GM18909 (cell line): ENCODE measurements at regions not wholly inside any gene's neighbourhood (a gene's known extent, or its start where the extent isn't known, plus 50 kb on each side); places are given as distances from the start of the nearest gene placed in this dataset.
A peak's percentile ranks its signal among the peaks of the same experiment; 100 is the strongest.

Experiments used
- ATAC-seq: cut with Tn5 transposase; IDR thresholded peaks from one replicate; pipeline ENCODE4 v1.9.1; 2021; ENCODE audit warnings: mild to moderate bottlenecking; ENCODE audit not compliant: unreplicated experiment, poor library complexity

DNA sequence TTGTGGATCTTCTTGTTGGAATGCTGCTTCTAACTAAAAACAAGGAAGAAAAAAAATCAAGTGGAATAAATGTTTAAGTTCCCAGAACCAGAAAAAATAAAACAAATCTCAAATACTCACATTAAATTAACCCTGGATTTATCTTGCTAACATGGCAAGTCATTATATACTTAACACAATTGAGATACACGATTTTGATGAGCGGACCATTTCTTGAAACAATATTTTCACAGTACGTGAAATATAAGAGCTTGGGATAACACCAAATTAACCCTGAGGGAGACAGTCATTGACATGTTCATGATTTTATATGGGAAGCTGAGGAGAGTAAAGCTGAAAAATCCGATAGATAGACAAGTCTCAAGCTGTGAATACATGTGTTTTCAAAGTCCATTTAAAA, 128.6 kb downstream of the PTCSC3 start:
- no peak for ATAC-seq

DNA sequence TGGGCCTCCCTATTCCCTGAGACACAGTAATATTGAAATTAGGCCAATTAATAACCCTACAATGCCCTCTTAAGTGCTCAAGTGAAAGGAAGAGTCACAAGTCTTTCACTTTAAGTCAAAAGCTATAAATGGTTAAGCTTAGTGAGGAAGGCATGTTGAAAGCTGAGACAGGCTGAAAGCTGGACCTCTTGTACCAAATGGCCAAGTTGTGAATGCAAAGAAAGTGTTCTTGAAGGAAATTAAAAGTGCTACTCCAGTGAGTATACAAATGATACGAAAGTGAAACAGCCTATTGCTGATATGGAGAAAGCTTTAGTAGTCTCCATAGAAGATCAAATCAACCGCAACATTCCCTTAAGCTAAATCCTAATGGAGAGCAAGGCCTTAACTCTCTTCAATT, 140.8 kb downstream of the PTCSC3 start:
- ATAC-seq: no peak

GRCh38 chr14:36028665-36029064, 147.9 kb downstream of the PTCSC3 start:
- ATAC-seq: no peak

DNA sequence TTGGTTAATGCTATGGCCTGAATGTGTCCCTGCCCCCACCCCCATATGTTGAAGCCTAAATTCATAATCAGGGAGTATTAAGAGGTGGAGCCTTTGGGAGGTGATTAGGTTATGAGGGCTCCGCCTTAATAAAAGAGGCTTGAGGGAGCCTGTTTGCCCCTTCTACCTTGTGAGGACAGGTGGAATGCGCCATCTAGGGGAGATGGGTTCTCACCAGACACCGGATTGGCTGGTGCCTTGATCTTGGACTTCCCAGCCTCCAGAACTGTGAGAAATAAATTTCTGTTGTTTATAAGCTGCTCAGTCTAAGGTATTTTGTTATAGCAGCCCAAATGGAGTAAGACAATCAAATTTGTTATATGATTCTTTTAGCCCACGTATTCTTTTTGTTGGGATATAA, 148.3 kb downstream of the PTCSC3 start:
- ATAC-seq: no peak

- ATAC-seq: no peak
Observed at GRCh38 chr14:36027354-36027753, 149.2 kb downstream of the PTCSC3 start.

DNA sequence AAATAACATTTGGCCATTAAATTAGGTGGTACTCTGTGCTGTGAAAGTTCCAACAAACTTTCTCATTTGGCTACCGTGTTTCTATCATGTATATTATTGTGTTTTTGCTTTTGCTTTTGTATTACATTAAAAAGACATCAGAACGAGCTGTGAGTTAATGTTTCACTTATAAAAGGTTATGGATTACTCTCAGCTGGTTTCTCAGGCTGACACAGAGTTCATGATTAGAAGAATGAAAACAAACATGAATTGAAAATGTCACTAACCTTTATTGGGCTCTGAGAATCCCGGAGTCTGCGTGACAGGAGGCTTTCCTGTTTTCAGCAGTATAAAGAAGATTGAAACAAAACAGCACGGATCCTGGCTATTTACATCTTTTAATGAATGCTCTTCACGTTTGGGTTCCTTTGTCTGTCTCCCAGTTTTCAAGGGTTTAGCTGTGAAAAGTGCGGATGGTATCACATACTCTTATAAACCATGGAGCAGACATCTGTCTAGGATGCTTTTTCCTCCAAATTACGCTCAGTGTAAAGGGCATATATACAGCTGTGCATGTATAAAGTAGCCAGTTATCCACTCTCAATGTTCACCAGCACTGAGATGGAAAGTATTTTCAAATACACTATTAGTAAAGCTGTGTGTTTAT, 153.6 kb downstream of the PTCSC3 start:
- peak; percentile 54 for ATAC-seq

- ATAC-seq: peak; percentile 13
Observed at GRCh38 chr14:36021591-36022320, 154.8 kb downstream of the PTCSC3 start.

DNA sequence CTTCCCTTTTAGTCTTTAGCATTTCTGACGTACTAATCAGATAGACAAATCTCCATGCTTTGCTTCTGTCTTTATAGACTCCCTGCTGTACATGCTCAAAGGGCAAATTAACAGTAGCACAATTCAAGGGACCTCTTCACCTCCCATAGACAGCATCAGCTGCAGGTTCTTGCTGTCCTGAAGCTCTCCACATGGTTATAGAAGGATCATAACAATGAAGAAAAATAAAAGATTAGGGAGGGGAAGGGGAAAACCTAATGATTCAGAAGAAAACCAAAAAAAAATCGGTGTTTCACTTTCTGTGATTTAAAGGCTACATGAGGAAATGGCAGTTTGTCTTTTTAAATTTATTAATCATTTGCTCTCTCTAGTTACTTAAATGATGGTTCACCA, 155.5 kb downstream of the PTCSC3 start:
- peak; percentile 46 for ATAC-seq

DNA sequence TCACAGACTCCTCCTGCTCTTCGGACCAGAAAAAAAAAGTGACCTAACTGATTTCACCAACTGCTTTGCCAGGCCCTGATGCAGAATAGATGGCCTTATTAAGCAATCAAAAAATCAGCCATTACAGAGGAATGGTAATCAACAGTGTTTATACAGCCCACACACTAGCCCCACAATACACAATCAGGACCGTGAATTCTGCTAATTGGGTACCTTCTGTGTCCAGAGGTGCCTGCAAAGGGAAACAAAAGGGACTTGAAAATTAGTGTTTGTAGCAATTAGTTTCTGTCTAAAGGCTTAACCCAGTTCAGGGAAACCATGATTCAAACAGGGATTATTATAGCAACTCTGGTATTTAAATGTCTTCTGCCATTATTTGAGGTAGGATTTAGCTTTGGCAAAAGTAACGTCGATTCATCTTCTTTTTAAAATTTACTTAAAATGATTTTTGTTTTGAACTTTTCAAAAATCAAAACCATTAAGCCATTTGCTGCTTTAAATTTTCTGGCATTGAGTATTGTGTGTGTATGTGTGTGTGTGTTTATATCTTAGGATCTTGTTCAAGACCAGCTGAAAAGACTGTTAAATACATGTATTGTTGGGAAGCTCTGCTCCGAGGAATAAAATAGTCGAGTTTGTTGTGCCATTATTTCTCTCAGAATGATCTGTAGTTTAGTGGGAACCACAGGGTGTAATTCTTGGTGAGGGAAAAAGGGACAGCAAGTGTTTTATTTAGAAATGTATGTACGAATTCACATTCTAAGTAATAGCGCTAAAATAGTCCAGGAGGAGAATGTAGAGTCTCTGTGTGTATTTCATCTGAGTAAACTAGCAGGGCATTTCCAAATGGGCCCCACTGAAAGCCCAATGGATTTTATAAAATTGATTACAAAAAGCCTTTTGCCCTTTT, 156.1 kb downstream of the PTCSC3 start:
- no peak for ATAC-seq

DNA sequence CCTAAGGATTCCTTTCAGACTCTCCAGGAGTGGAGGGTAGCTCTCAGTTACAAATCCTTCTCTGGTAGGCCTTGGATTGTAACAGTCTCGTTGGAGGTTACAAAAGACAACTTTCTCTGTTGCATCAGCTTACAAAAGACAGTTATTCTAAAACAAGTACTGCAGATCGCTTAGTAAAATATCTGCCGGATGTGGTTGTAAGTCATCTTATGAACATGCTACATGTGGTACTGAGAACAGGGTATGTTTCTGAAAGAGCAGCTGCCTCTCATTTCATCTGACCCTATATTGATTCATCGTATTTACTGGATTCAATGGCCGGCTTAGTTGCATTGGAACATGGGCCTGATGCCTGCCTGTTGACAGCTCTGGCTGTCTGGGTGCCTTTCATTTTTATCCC, 157.4 kb downstream of the PTCSC3 start:
- ATAC-seq: no peak

- no peak for ATAC-seq
Observed at GRCh38 chr14:36014236-36014635, 162.3 kb downstream of the PTCSC3 start.

- no peak for ATAC-seq
Observed at GRCh38 chr14:36013483-36013882, 163.0 kb downstream of the PTCSC3 start.

- no peak for ATAC-seq
Observed at GRCh38 chr14:36012621-36013020, 163.9 kb downstream of the PTCSC3 start.

DNA sequence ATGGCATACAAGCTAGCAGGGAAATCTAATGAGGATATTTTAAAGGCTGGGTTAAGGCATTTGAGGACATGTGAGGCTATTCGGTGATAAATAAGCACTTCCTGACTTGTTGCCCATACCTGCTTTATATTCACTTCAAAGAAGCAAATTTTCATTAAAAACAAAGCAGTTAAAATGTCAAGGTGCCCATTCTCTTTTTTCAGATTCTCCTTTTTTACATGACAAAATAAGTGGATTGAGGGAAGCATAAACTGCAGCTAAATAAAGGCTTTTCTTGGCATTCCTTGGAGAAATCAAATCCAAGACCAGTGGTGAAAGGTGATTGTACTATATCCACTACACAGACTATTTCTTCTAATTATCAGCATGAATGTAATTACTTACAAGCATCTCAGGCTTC, 166.9 kb downstream of the PTCSC3 start:
- ATAC-seq: no peak

GRCh38 chr14:36006623-36007022, 169.9 kb downstream of the PTCSC3 start:
- no peak for ATAC-seq

GRCh38 chr14:36005670-36006069, 170.9 kb downstream of the PTCSC3 start:
- ATAC-seq: no peak

DNA sequence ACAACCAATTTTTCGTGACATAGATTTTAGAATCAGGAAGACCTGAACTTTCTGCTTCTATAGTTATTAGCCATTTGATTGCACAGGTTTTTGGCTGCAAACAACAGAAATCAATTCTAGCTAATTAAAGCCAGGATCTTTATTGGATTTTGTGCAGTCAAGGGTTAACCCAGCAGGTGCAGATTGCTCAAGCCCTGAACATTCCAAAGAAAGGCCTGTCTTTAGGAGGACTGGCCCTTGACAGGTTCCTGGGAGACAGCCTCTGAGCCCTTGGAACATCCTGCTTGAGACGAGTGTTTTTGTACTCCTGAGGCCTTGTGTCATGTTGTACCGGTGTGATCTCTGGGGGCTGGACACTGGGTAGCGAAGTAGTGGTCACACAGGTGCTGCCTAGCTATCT, 174.6 kb downstream of the PTCSC3 start:
- no peak for ATAC-seq

- no peak for ATAC-seq
Observed at GRCh38 chr14:35999294-35999693, 173.2 kb downstream of the BRMS1L start.

GRCh38 chr14:35998303-35998702, 172.2 kb downstream of the BRMS1L start:
- ATAC-seq: no peak

- no peak for ATAC-seq
Observed at GRCh38 chr14:35993684-35993960, 167.5 kb downstream of the BRMS1L start.
